ENCODE measurements at regions not wholly inside any gene's neighbourhood (a gene's known extent, or its start where the extent isn't known, plus 50 kb on each side); places are given as distances from the start of the nearest gene placed in this dataset.

DNA sequence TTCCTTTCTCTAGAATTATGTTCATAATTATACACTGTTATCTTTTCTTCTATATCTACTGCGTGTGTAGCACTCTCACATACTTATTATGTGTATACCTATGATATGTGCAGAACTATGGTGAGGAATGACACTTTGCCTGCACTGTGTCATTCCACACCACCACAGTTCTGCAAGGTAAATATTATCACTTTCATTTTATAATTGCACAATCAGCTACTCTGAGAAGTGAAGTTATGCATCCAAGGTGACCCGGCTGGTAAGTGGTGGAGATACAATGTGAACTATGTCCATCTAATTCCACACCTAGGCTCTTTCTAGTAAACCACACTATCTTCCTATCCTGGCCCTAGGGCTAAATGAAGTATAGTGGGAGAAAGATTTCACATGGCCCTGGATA, 170.1 kb upstream of the ATP10B start:
- TF ChIP-seq EP300 (IDR thresholded peaks at IDR 0.05) (no peak), POLR2AphosphoS5 (IDR thresholded peaks at IDR 0.05) (no peak), POLR2A (IDR thresholded peaks at IDR 0.05) (no peak)
- TF ChIP-seq, protein P1, sequence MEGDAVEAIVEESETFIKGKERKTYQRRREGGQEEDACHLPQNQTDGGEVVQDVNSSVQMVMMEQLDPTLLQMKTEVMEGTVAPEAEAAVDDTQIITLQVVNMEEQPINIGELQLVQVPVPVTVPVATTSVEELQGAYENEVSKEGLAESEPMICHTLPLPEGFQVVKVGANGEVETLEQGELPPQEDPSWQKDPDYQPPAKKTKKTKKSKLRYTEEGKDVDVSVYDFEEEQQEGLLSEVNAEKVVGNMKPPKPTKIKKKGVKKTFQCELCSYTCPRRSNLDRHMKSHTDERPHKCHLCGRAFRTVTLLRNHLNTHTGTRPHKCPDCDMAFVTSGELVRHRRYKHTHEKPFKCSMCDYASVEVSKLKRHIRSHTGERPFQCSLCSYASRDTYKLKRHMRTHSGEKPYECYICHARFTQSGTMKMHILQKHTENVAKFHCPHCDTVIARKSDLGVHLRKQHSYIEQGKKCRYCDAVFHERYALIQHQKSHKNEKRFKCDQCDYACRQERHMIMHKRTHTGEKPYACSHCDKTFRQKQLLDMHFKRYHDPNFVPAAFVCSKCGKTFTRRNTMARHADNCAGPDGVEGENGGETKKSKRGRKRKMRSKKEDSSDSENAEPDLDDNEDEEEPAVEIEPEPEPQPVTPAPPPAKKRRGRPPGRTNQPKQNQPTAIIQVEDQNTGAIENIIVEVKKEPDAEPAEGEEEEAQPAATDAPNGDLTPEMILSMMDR (IDR thresholded peaks at IDR 0.05) = no peak
- Histone ChIP-seq H3K27ac (no peak overlapping the region), H3K36me3 (no peaks in the 10 kb centered on the region), H3K27me3 (no peaks in the 10 kb centered on the region), H3K9me3 (no peaks in the 10 kb centered on the region), H3K4me3 (no peak overlapping the region), H3K4me1 (no peaks in the 10 kb centered on the region)
- 58 to 71% methylated on average over 2 of the region's 2 CpGs for WGBS, 2 donors (ENCODE audit: low coverage in 1 of 2)
- ATAC-seq = no peak

DNA sequence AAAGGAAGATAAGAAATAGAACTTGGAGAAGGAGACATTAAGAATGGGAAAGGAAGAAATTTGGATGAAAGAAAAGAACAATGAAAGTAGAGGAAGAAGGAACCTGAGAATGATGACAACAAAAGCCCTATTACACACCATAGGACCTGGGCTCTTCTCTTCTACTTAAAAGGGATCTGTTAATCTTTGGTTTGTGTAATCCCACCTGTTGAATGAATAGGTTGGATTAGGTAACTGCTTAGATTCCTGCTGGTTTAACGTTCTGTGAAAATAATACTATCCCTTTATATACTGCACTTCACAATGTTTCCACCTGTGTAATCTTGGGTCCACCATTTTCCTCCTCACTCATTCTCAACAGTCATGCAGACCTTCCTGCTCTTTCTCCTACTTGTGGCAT, 157.8 kb upstream of the ATP10B start:
- no peak for ATAC-seq
- H3K27ac ChIP-seq = no peak overlapping the region
- H3K4me1 ChIP-seq = no peaks in the 10 kb centered on the region
- TF ChIP-seq EP300 (IDR thresholded peaks at IDR 0.05) (no peak), POLR2A (IDR thresholded peaks at IDR 0.05) (no peak), POLR2AphosphoS5 (IDR thresholded peaks at IDR 0.05) (no peak)
- TF ChIP-seq, protein P1 (IDR thresholded peaks at IDR 0.05) = no peak
- WGBS, 2 donors (ENCODE audit: low coverage in 1 of 2) = 63 to 69% methylated on average over 1 of the region's 1 CpG
- no peaks in the 10 kb centered on the region for H3K36me3 ChIP-seq
- peaks cover 0 to 14% (median 0%) of the 10 kb centered on the region in 3 donors for H3K9me3 ChIP-seq
- H3K4me3 ChIP-seq = no peak overlapping the region
- no peaks in the 10 kb centered on the region for H3K27me3 ChIP-seq

DNA sequence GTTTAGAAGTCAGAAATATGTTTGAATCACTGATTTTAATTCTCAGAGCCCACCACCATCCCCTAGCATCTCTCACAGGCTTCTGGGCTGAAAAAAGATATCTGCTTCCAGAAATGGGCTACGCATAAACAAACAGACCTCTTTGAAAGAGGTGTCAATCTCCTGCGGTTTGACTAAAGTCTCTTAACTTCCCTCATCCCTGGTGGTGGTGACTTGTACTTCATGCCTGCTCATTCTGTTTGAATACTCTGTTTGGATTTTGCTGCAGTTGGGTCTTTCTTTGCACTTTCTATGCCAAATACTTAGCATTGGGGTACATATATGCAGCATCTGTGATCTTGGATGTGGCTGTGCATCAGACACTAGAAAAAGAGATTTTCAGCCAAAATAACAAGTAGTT, 157.2 kb upstream of the ATP10B start:
- no peaks in the 10 kb centered on the region for H3K4me1 ChIP-seq
- 52% methylated on average over 2 of the region's 2 CpGs for WGBS, 2 donors (ENCODE audit: low coverage in 1 of 2)
- H3K4me3 ChIP-seq = no peak overlapping the region
- ATAC-seq = no peak
- peaks cover 0 to 17% (median 0%) of the 10 kb centered on the region in 3 donors for H3K9me3 ChIP-seq
- H3K27me3 ChIP-seq = no peaks in the 10 kb centered on the region
- no peak overlapping the region for H3K27ac ChIP-seq
- no peaks in the 10 kb centered on the region for H3K36me3 ChIP-seq
- TF ChIP-seq EP300 (IDR thresholded peaks at IDR 0.05) (no peak), POLR2AphosphoS5 (IDR thresholded peaks at IDR 0.05) (no peak), POLR2A (IDR thresholded peaks at IDR 0.05) (no peak)
- TF ChIP-seq, protein P1 (IDR thresholded peaks at IDR 0.05) = no peak

DNA sequence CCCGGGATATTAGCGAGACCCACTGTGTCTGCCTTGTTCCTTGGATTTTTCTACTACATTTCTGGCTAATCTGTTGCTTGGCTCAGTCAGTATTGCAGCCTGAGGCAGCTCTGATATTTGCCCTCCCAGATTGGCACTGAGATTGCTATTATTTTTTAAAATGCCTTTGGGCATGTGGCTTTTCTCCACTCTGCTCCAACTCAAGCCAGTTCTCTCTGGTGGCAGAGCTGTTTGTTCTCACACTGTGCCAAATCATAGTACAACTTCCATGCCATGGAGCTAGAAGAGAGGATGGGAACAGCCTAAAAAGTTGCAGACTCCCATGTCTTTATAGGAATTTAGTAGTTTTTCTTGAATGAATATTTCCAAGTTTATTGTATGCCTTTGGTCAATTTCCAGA, 155.9 kb upstream of the ATP10B start:
- WGBS, 2 donors (ENCODE audit: low coverage in 1 of 2) = 21 to 32% methylated on average over 2 of the region's 2 CpGs
- Histone ChIP-seq H3K27ac (no peak overlapping the region), H3K27me3 (no peaks in the 10 kb centered on the region), H3K9me3 (peaks cover 0 to 17% (median 0%) of the 10 kb centered on the region in 3 donors), H3K4me1 (no peaks in the 10 kb centered on the region), H3K4me3 (no peak overlapping the region), H3K36me3 (no peaks in the 10 kb centered on the region)
- no peak for ATAC-seq
- no peak for TF ChIP-seq EP300 (IDR thresholded peaks at IDR 0.05)
- TF ChIP-seq, protein P1 (IDR thresholded peaks at IDR 0.05) = no peak
- no peak for TF ChIP-seq POLR2AphosphoS5 (IDR thresholded peaks at IDR 0.05)
- no peak for TF ChIP-seq POLR2A (IDR thresholded peaks at IDR 0.05)

DNA sequence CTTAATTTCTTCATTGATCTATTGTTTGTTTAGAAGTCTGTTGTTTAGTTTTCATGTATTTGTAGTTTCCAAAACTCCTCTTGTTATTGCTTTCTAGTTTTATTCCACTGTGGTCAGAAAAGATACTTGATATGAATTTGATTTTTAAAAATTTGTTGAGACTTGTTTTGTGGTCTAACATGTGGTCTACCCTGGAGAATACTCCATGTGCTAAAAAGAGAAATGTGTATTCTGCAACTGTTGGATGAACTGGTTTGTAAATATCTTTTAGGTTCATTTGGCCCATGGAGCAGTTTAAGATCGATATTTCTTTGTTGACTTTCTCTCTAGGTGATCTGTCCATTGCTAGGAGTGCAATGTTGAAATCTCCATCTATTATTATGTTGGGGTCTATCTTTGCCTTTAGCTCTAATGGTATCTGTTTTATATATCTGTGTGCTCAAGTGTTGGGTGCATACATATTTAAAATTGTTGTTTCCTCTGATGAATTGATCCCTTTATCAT, 150.6 kb upstream of the ATP10B start:
- no peak for ATAC-seq
- H3K36me3 ChIP-seq = no peaks in the 10 kb centered on the region
- H3K9me3 ChIP-seq = peaks cover 0 to 24% (median 0%) of the 10 kb centered on the region in 3 donors
- no peak for TF ChIP-seq POLR2AphosphoS5 (IDR thresholded peaks at IDR 0.05)
- TF ChIP-seq, protein P1 (IDR thresholded peaks at IDR 0.05) = no peak
- no peak for TF ChIP-seq EP300 (IDR thresholded peaks at IDR 0.05)
- no peak for TF ChIP-seq POLR2A (IDR thresholded peaks at IDR 0.05)
- H3K27ac ChIP-seq = no peak overlapping the region
- no peak overlapping the region for H3K4me3 ChIP-seq
- no peaks in the 10 kb centered on the region for H3K4me1 ChIP-seq
- H3K27me3 ChIP-seq = no peaks in the 10 kb centered on the region
- WGBS, 2 donors (ENCODE audit: low coverage in 1 of 2) = 75 to 78% methylated on average over 1 of the region's 1 CpG

All from gastroesophageal sphincter (tissue), 4 donors.